ENCODE measurements at regions not wholly inside any gene's neighbourhood (a gene's known extent, or its start where the extent isn't known, plus 50 kb on each side); places are given as distances from the start of the nearest gene placed in this dataset. TPM values are rescaled to one million over a fixed set of nuclear protein-coding genes. Genes with fewer than 3 reads are reported as not detected.

Small RNA genes in the stretch of these regions (small RNA-seq; reads per million reads assigned to genes)
- gene RF00096, result not detected

Measured in liver (tissue), 1 donor.